ENCODE measurements at regions not wholly inside any gene's neighbourhood (a gene's known extent, or its start where the extent isn't known, plus 50 kb on each side); places are given as distances from the start of the nearest gene placed in this dataset.

GRCh38 chr9:16268067-16268881, 602.2 kb downstream of the BNC2 start (continued):
- TF ChIP-seq REST (IDR thresholded peaks at IDR 0.05; ENCODE audit: low read depth, low read length) (no peak), RXRA (IDR thresholded peaks at IDR 0.05; ENCODE audit: borderline replicate concordance, low read depth) (no peak), EZH2phosphoT487 (IDR thresholded peaks at IDR 0.05; ENCODE audit: borderline replicate concordance, low read depth) (no peak), YY1 (IDR thresholded peaks at IDR 0.05; ENCODE audit: low read depth) (no peak), MXI1 (IDR thresholded peaks at IDR 0.05; ENCODE audit: low read depth, low read length) (peak; percentile 20), FOSL2 (IDR thresholded peaks at IDR 0.05; ENCODE audit: borderline replicate concordance, low read depth) (no peak), NRF1 (IDR thresholded peaks at IDR 0.05; ENCODE audit: low read depth, low read length) (no peak), FOXJ3 (CRISPR knock-in tag; IDR thresholded peaks at IDR 0.05) (peak; percentile 95), FOXM1 (IDR thresholded peaks at IDR 0.05; ENCODE audit: low read depth) (no peak), RFX5 (IDR thresholded peaks at IDR 0.05; ENCODE audit: low read length) (no peak)

- H3K4me3 ChIP-seq (ENCODE audit: low read depth in 2 of 2, low read length in 1 of 2) = no peak overlapping the region
- H3K9me2 ChIP-seq = no peaks in the 10 kb centered on the region
- no peaks in the 10 kb centered on the region for H4K20me1 ChIP-seq (ENCODE audit: insufficient read depth)
- ChIA-PET POLR2A (no interaction called here), CTCF (no interaction called here)
- no peak for DNase-seq
- no peaks in the 10 kb centered on the region for H3K36me3 ChIP-seq (replicated peaks in 1 of 2; ENCODE audit: control insufficient read depth in 1 of 2, insufficient read depth in 2 of 2, low read length in 1 of 2)
- no peak for TF ChIP-seq FOXJ3 (CRISPR knock-in tag; IDR thresholded peaks at IDR 0.05)
- no peak for TF ChIP-seq IRF3 (IDR thresholded peaks at IDR 0.05; ENCODE audit: low read depth, low read length)
- no peak for TF ChIP-seq USF2 (IDR thresholded peaks at IDR 0.05; ENCODE audit: borderline replicate concordance, low read depth, low read length)
- TF ChIP-seq USF1 (IDR thresholded peaks at IDR 0.05; ENCODE audit: borderline replicate concordance, low read depth) = no peak
- TF ChIP-seq NRF1 (IDR thresholded peaks at IDR 0.05; ENCODE audit: low read depth, low read length) = no peak
- no peak for TF ChIP-seq SMC3 (IDR thresholded peaks at IDR 0.05; ENCODE audit: low read depth, low read length)
- no peak for TF ChIP-seq ELF1 (IDR thresholded peaks at IDR 0.05)
- TF ChIP-seq MAX (IDR thresholded peaks at IDR 0.05; ENCODE audit: low read depth) = no peak
- TF ChIP-seq TEAD4 (IDR thresholded peaks at IDR 0.05; ENCODE audit: borderline replicate concordance, insufficient read depth) = no peak
- TF ChIP-seq CHD2 (IDR thresholded peaks at IDR 0.05; ENCODE audit: low read length, partially characterized antibody) = no peak
- no peak for TF ChIP-seq SIN3A (IDR thresholded peaks at IDR 0.05; ENCODE audit: borderline replicate concordance, low read depth, low read length)
- TF ChIP-seq RXRA (IDR thresholded peaks at IDR 0.05; ENCODE audit: borderline replicate concordance, low read depth) = no peak
- H3K27ac ChIP-seq (ENCODE audit: low read depth in 2 of 2, low read length in 1 of 2) = no peak overlapping the region
- H3F3A ChIP-seq (replicated peaks; ENCODE audit: insufficient read depth) = no peaks in the 10 kb centered on the region
- H3K79me2 ChIP-seq (ENCODE audit: insufficient read depth) = no peaks in the 10 kb centered on the region
- H3K27me3 ChIP-seq (ENCODE audit: insufficient read depth) = no peaks in the 10 kb centered on the region
- H3K4me2 ChIP-seq = no peak overlapping the region
- peaks cover 0 to 23% of the 10 kb centered on the region in 2 experiments; a peak in 2 of 4 replicates for H3K4me1 ChIP-seq (ENCODE audit: control insufficient read depth in 1 of 2, insufficient read depth in 2 of 2, low read depth in 1 of 2, low read length in 1 of 2)
- H3K9me3 ChIP-seq = no peaks in the 10 kb centered on the region
- no peak overlapping the region for H3K9ac ChIP-seq
- no peak overlapping the region for H2AFZ ChIP-seq (ENCODE audit: low read depth)
- 89% methylated on average over 9 of the region's 9 CpGs for WGBS (ENCODE audit: low lambda C conversion rate)
These were observed 598.5 kb downstream of the BNC2 start for GRCh38 chr9:16271967-16272366.

All from SK-N-SH (cell line).